ENCODE measurements at regions not wholly inside any gene's neighbourhood (a gene's known extent, or its start where the extent isn't known, plus 50 kb on each side); places are given as distances from the start of the nearest gene placed in this dataset.
"Not testable (repeated sequence)": the region's sequence is repeated elsewhere in the genome, so short reads cannot be mapped to it uniquely, and the experiment has no call there.

- H3K27me3 ChIP-seq (ENCODE audit: control insufficient read depth, insufficient read depth, low read length), result no peaks in the 10 kb centered on the region
- FAIRE-seq (no peak), DNase-seq (peak in 2 of 5 donors; percentile 21 to 23)
- intact Hi-C loops (cut with DNase I), result no loop called here
- no peaks in the 10 kb centered on the region for H3K36me3 ChIP-seq (ENCODE audit: control insufficient read depth in 2 of 3, insufficient read depth in 3 of 3, low read length in 3 of 3)
- no peaks in the 10 kb centered on the region for H3K4me1 ChIP-seq (ENCODE audit: control insufficient read depth in 2 of 3, insufficient read depth in 2 of 3, low read depth in 1 of 3, low read length in 3 of 3)
- H3K9ac ChIP-seq (ENCODE audit: low read length in 3 of 3), result no peak overlapping the region
- no peak overlapping the region for H3K4me3 ChIP-seq (ENCODE audit: low read length in 3 of 3)
- no peak for TF ChIP-seq CTCF (IDR thresholded peaks at IDR 0.05; ENCODE audit: borderline replicate concordance, extremely low read depth, insufficient read depth)
- no peaks in the 10 kb centered on the region for H3K9me3 ChIP-seq (ENCODE audit: control insufficient read depth in 2 of 3, insufficient read depth in 1 of 3, low read length in 3 of 3)
- H3K27ac ChIP-seq (ENCODE audit: low read depth in 2 of 2, low read length in 2 of 2), result peak overlapping the region; percentile 59 to 61
These were observed 951.9 kb downstream of the TSN start for GRCh38 chr2:122707224-122707824.

- H3K36me3 ChIP-seq (ENCODE audit: control insufficient read depth in 2 of 3, insufficient read depth in 3 of 3, low read length in 3 of 3), result no peaks in the 10 kb centered on the region
- no peak for FAIRE-seq
- H3K4me1 ChIP-seq (ENCODE audit: control insufficient read depth in 2 of 3, insufficient read depth in 2 of 3, low read depth in 1 of 3, low read length in 3 of 3), result no peaks in the 10 kb centered on the region
- H3K4me3 ChIP-seq (ENCODE audit: low read length in 3 of 3), result no peak overlapping the region
- no peak overlapping the region for H3K27ac ChIP-seq (ENCODE audit: low read depth in 2 of 2, low read length in 2 of 2)
- H3K27me3 ChIP-seq (ENCODE audit: control insufficient read depth, insufficient read depth, low read length), result no peaks in the 10 kb centered on the region
- no peak overlapping the region for H3K9ac ChIP-seq (ENCODE audit: low read length in 3 of 3)
- no peak for DNase-seq
- TF ChIP-seq CTCF (IDR thresholded peaks at IDR 0.05; ENCODE audit: borderline replicate concordance, extremely low read depth, insufficient read depth), result no peak
- intact Hi-C loops (cut with DNase I), result no loop called here
- no peaks in the 10 kb centered on the region for H3K9me3 ChIP-seq (ENCODE audit: control insufficient read depth in 2 of 3, insufficient read depth in 1 of 3, low read length in 3 of 3)
These were observed 954.6 kb downstream of the TSN start for GRCh38 chr2:122710049-122710448.

- H3K4me1 ChIP-seq (ENCODE audit: control insufficient read depth in 2 of 3, insufficient read depth in 2 of 3, low read depth in 1 of 3, low read length in 3 of 3), result no peaks in the 10 kb centered on the region
- H3K9me3 ChIP-seq (ENCODE audit: control insufficient read depth in 2 of 3, insufficient read depth in 1 of 3, low read length in 3 of 3), result no peaks in the 10 kb centered on the region
- H3K27me3 ChIP-seq (ENCODE audit: control insufficient read depth, insufficient read depth, low read length), result no peaks in the 10 kb centered on the region
- H3K27ac ChIP-seq (ENCODE audit: low read depth in 2 of 2, low read length in 2 of 2), result no peak overlapping the region
- no peak overlapping the region for H3K4me3 ChIP-seq (ENCODE audit: low read length in 3 of 3)
- FAIRE-seq, result no peak
- no peak for DNase-seq
- H3K9ac ChIP-seq (ENCODE audit: low read length in 3 of 3), result no peak overlapping the region
- TF ChIP-seq CTCF (IDR thresholded peaks at IDR 0.05; ENCODE audit: borderline replicate concordance, extremely low read depth, insufficient read depth), result no peak
- intact Hi-C loops (cut with DNase I), result no loop called here
- H3K36me3 ChIP-seq (ENCODE audit: control insufficient read depth in 2 of 3, insufficient read depth in 3 of 3, low read length in 3 of 3), result no peaks in the 10 kb centered on the region
These were observed 958.3 kb downstream of the TSN start for GRCh38 chr2:122713800-122714199.

- H3K36me3 ChIP-seq (ENCODE audit: control insufficient read depth in 2 of 3, insufficient read depth in 3 of 3, low read length in 3 of 3); H3K27me3 ChIP-seq (ENCODE audit: control insufficient read depth, insufficient read depth, low read length); H3K27ac ChIP-seq (ENCODE audit: low read depth in 2 of 2, low read length in 2 of 2); FAIRE-seq; H3K4me1 ChIP-seq (ENCODE audit: control insufficient read depth in 2 of 3, insufficient read depth in 2 of 3, low read depth in 1 of 3, low read length in 3 of 3); H3K9ac ChIP-seq (ENCODE audit: low read length in 3 of 3); H3K9me3 ChIP-seq (ENCODE audit: control insufficient read depth in 2 of 3, insufficient read depth in 1 of 3, low read length in 3 of 3); intact Hi-C loops (cut with DNase I); DNase-seq; H3K4me3 ChIP-seq (ENCODE audit: low read length in 3 of 3): not testable (repeated sequence)
These were observed 965.4 kb downstream of the TSN start for GRCh38 chr2:122720822-122721221.
